Karpas-422 (cell line): ENCODE measurements at regions not wholly inside any gene's neighbourhood (a gene's known extent, or its start where the extent isn't known, plus 50 kb on each side); places are given as distances from the start of the nearest gene placed in this dataset.

Experiments used
- DNase-seq: peaks from one replicate; pipeline ENCODE4 v3.0.0-alpha.2; 2015
- H2AFZ ChIP-seq: fragments of 200-600 bp; sonication (generic); 2 replicates; pipeline ENCODE4 v1.6.1; 2014; ENCODE audit warnings: antibody characterized with exemption, low read length, mixed read lengths
- H3K27ac ChIP-seq: fragments of 200-600 bp; sonication (generic); 2 replicates; pipeline ENCODE4 v1.5.1; 2014; ENCODE audit warnings: mild to moderate bottlenecking, low read length, moderate library complexity
- H3K27me3 ChIP-seq: fragments of 200-600 bp; sonication (generic); 2 replicates; pipeline ENCODE4 v1.6.1; 2014; ENCODE audit warnings: low read length, mixed read lengths
- H3K36me3 ChIP-seq: fragments of 200-600 bp; sonication (generic); 2 replicates; pipeline ENCODE4 v1.6.1; 2014; ENCODE audit warnings: low read length, mixed read lengths; ENCODE audit not compliant: insufficient read depth
- H3K4me1 ChIP-seq: fragments of 200-600 bp; sonication (generic); 2 replicates; pipeline ENCODE4 v1.6.1; 2014; ENCODE audit warnings: mild to moderate bottlenecking, low read length, mixed read lengths
- H3K4me2 ChIP-seq: fragments of 200-600 bp; sonication (generic); 2 replicates; pipeline ENCODE4 v1.6.1; 2014; ENCODE audit warnings: low read length, low read depth, mild to moderate bottlenecking; ENCODE audit not compliant: poor library complexity, severe bottlenecking
- H3K4me3 ChIP-seq: fragments of 200-600 bp; sonication (generic); 2 replicates; pipeline ENCODE4 v1.5.1; 2014; ENCODE audit warnings: mild to moderate bottlenecking, antibody characterized with exemption, low read length, mixed read lengths
- H3K79me2 ChIP-seq: fragments of 200-600 bp; sonication (generic); 2 replicates; pipeline ENCODE4 v1.6.1; 2014; ENCODE audit warnings: mild to moderate bottlenecking, low read length, mixed read lengths
- H3K9ac ChIP-seq: fragments of 200-600 bp; sonication (generic); 2 replicates; pipeline ENCODE4 v1.6.0; 2014; ENCODE audit warnings: low read length
- H3K9me2 ChIP-seq: fragments of 200-600 bp; sonication (generic), shearing (Covaris generic); replicated peaks from 2 replicates; pipeline ENCODE4 v1.6.0; 2014; ENCODE audit warnings: mild to moderate bottlenecking, low read length, moderate library complexity; ENCODE audit not compliant: insufficient read depth
- H3K9me3 ChIP-seq: fragments of 300-700, 200-600 bp; sonication (generic); 2 replicates; pipeline ENCODE4 v1.6.1; 2014; ENCODE audit warnings: low read length, mixed read lengths
- H4K20me1 ChIP-seq: fragments of 200-600 bp; sonication (generic); 2 replicates; pipeline ENCODE4 v1.6.1; 2014; ENCODE audit warnings: mild to moderate bottlenecking, antibody characterized with exemption, low read length, low read depth; ENCODE audit not compliant: insufficient read depth

DNA sequence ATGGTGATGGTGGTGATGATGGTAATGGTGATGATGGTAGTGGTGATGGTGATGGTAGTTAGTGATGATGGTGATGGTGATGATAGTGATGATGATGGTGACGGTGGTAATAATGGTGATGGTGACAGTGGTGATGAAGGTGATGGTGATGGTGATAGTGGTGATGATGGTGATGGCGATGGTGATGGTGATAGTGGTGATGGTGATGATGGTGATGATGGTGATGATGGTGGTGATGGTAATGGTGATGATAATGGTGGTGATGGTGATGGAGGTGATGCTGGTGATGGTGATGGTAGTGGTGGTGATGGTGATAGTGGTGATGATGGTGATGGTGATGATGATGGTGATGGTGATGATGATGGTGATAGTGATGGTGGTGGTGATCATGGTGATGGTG lies 148.7 kb upstream of the TNRC6C start:
- Histone ChIP-seq H3K4me3 (no peak overlapping the region), H3K36me3 (no peaks in the 10 kb centered on the region), H3K4me1 (no peaks in the 10 kb centered on the region), H3K27ac (no peak overlapping the region), H3K27me3 (no peaks in the 10 kb centered on the region), H2AFZ (no peak overlapping the region), H3K9ac (no peak overlapping the region), H3K9me3 (no peaks in the 10 kb centered on the region), H3K79me2 (no peaks in the 10 kb centered on the region), H3K4me2 (no peak overlapping the region), H4K20me1 (no peaks in the 10 kb centered on the region), H3K9me2 (no peaks in the 10 kb centered on the region)
- DNase-seq, result no peak

DNA sequence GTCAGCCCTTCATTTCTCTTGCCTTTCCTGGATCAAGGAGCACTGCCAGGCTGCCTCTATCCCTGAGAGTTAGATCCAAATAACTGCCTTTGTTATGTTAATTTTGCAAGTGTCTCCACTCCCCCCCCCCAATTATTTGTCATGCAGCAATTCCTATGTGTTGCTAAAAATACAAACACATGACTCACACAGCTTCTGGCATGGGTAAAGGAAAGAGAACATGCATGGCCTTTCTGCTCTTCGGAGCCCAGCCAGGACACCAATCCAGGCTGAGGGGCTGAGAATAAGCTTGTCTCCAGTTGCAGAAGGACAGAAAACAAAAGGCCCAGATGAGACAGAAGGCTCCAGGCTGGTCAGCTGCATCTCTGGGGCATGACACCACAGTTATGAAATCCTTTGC lies 148.0 kb upstream of the TNRC6C start:
- H3K4me3 ChIP-seq, result no peak overlapping the region
- H3K27ac ChIP-seq, result no peak overlapping the region
- H3K79me2 ChIP-seq, result no peaks in the 10 kb centered on the region
- H3K27me3 ChIP-seq, result no peaks in the 10 kb centered on the region
- no peaks in the 10 kb centered on the region for H3K9me3 ChIP-seq
- no peaks in the 10 kb centered on the region for H3K36me3 ChIP-seq
- no peaks in the 10 kb centered on the region for H4K20me1 ChIP-seq
- H2AFZ ChIP-seq, result no peak overlapping the region
- no peaks in the 10 kb centered on the region for H3K9me2 ChIP-seq
- DNase-seq, result no peak
- no peak overlapping the region for H3K9ac ChIP-seq
- H3K4me1 ChIP-seq, result no peaks in the 10 kb centered on the region
- no peak overlapping the region for H3K4me2 ChIP-seq

DNA sequence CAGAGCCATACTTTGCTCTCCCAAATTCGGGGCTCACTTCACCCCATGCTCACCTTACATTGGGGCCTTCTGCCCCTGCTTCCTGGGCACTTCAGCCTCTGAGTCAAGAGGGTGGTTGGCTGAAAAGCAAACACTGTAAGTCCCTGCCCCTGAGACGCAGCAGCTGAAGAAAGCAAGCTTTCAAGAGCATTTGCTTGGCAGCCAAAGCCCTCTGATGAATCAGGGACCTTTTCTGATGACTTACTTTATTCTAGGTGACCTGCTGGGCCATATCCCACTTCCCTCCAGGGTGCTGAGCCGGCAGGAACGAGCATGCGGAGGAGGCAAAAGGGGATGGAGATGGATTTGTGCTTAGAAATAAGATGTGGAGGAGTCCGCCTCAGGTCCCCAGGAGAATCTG lies 147.0 kb upstream of the TNRC6C start:
- Histone ChIP-seq H3K9me3 (no peaks in the 10 kb centered on the region), H3K4me3 (no peak overlapping the region), H3K36me3 (no peaks in the 10 kb centered on the region)

DNA sequence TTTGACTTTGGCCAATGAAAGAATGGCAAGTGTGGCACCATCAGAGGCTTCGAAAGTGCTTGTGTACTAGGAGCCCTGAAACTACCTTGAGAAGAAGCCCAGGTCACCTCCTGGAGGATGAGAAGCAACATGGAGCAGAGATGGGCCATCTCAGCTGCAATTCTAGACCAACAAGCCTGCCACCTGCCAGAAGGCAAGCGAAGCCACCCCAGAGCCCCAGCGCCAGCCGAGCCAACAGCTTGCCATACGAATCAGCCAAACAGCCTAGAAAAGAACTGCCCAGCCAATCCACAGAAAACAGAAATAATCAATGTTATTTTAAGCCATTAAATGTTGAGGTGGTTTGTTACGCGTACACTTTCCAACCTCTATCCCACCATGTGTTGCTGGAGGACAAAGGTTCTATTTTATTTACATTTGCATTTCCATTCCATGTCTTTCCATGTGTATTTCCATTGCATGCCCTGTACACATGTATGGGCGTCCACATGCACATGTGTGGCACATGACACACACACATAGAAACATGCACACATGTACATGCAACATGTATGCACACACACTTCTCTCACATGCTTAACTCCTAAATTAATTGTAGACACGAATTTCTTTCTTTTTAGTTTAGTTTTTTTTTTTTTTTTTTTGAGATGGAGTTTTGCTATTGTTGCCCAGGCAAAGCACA lies 144.3 kb upstream of the TNRC6C start:
- no peaks in the 10 kb centered on the region for H3K27me3 ChIP-seq
- H4K20me1 ChIP-seq, result no peaks in the 10 kb centered on the region
- H3K27ac ChIP-seq, result no peak overlapping the region
- no peak overlapping the region for H3K9ac ChIP-seq
- no peak for DNase-seq
- H3K4me3 ChIP-seq, result no peak overlapping the region
- H3K9me3 ChIP-seq, result no peaks in the 10 kb centered on the region
- H2AFZ ChIP-seq, result no peak overlapping the region
- H3K9me2 ChIP-seq, result no peaks in the 10 kb centered on the region
- H3K4me2 ChIP-seq, result no peak overlapping the region
- no peaks in the 10 kb centered on the region for H3K4me1 ChIP-seq
- no peaks in the 10 kb centered on the region for H3K79me2 ChIP-seq
- no peaks in the 10 kb centered on the region for H3K36me3 ChIP-seq

More for the DNA sequence above, 147.0 kb upstream of the TNRC6C start:
- no peak overlapping the region for H2AFZ ChIP-seq
- no peak overlapping the region for H3K4me2 ChIP-seq
- no peaks in the 10 kb centered on the region for H3K27me3 ChIP-seq
- no peaks in the 10 kb centered on the region for H3K4me1 ChIP-seq
- DNase-seq, result no peak
- H3K9me2 ChIP-seq, result no peaks in the 10 kb centered on the region
- H3K9ac ChIP-seq, result no peak overlapping the region
- H3K27ac ChIP-seq, result no peak overlapping the region
- no peaks in the 10 kb centered on the region for H4K20me1 ChIP-seq
- H3K79me2 ChIP-seq, result no peaks in the 10 kb centered on the region

DNA sequence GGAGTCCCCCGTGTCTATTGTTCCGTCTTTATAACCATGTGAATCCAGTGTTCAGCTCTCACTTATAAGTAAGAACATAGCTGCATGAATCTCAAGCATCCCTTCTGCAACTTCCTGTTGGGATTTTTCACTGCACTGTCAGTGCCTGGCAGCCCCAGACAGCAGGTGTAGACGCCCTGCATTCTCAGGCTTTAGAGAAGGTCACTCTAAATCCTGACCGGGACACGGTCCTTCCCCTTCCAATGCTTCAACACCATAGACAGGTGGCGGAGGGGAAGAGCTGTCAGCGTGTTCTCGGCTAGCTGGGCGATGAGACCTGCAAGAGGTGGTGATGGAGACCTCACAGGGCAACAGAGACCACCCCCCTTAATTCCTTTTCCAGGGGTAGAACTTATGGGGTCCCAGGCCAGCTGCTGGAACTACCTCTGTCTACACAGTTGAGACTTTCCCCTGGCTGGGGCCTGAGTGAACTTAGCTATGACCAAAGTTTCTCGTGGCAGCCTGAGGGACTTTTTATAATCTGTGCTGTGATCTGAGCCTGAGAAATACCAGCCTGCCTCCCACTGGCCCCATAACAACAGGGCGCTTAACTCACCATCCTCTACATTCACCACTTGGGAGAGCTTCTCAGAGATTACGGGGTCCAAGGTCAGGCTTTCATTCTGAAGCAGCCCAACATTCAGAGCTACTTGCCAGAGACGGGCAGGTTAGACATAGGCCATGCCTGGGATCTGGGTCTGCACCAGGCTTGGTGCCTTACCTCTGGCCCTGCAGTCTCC lies 143.2 kb upstream of the TNRC6C start:
- Histone ChIP-seq H3K9ac (no peak overlapping the region), H3K27me3 (no peaks in the 10 kb centered on the region; the same call in 1 of the 2 replicates), H3K4me1 (no peaks in the 10 kb centered on the region), H3K36me3 (no peaks in the 10 kb centered on the region), H3K79me2 (no peaks in the 10 kb centered on the region), H3K27ac (no peak overlapping the region), H4K20me1 (no peaks in the 10 kb centered on the region), H2AFZ (no peak overlapping the region), H3K4me2 (no peak overlapping the region), H3K9me2 (no peaks in the 10 kb centered on the region), H3K9me3 (no peaks in the 10 kb centered on the region), H3K4me3 (no peak overlapping the region)
- DNase-seq, result no peak

DNA sequence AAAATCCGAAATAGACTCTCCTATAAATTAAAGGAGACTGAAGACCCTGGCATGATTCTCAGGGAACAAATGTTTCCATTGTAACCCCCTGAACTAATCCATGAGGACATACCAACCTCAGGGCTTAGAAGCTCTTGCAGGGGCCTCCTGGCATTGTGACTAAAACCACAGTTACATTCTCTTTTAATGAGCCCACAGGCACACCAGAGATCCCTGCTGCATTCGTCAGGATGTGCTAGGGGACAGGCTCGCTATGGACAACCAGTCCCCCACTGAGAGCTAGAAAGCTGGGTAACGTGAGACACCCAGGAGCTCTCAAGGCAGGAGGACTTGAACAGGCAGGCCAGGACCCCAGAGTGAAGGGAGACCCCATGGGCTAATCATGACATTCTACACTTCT lies 140.6 kb upstream of the TNRC6C start:
- Histone ChIP-seq H3K36me3 (no peaks in the 10 kb centered on the region), H3K9ac (no peak overlapping the region), H3K4me2 (no peak overlapping the region), H4K20me1 (no peaks in the 10 kb centered on the region), H2AFZ (no peak overlapping the region), H3K9me2 (no peaks in the 10 kb centered on the region), H3K9me3 (no peaks in the 10 kb centered on the region), H3K4me3 (no peak overlapping the region), H3K27me3 (no peaks in the 10 kb centered on the region; the same call in 1 of the 2 replicates), H3K4me1 (no peaks in the 10 kb centered on the region; the same call in 1 of the 2 replicates), H3K79me2 (no peaks in the 10 kb centered on the region), H3K27ac (no peak overlapping the region)
- no peak for DNase-seq

DNA sequence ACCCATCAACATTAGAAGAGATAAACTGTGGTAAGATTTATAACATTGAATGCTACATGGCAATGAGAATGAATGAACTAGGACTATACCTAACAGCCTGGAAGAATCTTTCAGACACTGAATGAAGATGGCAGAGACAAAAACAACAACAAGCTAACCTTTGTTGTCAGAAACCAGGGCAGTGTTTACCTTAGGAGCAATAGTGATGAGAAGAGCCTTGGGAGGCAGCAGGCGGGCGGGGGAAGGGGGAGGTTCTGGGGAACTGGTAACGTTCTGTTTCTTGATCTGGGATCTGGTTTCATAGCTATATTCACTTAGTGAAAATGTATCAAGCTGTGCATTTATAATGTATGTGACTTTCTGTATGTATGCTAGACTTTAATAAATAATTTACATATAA lies 139.0 kb upstream of the TNRC6C start:
- H3K9me3 ChIP-seq, result no peaks in the 10 kb centered on the region
- H3K9ac ChIP-seq, result no peak overlapping the region
- H3K9me2 ChIP-seq, result no peaks in the 10 kb centered on the region
- no peaks in the 10 kb centered on the region for H3K36me3 ChIP-seq
- no peaks in the 10 kb centered on the region; the same call in 1 of the 2 replicates for H3K4me1 ChIP-seq
- H3K4me2 ChIP-seq, result no peak overlapping the region
- H3K27me3 ChIP-seq, result no peaks in the 10 kb centered on the region; the same call in 1 of the 2 replicates
- no peaks in the 10 kb centered on the region for H4K20me1 ChIP-seq
- H2AFZ ChIP-seq, result no peak overlapping the region
- no peak overlapping the region for H3K27ac ChIP-seq
- H3K79me2 ChIP-seq, result no peaks in the 10 kb centered on the region
- no peak for DNase-seq
- no peak overlapping the region for H3K4me3 ChIP-seq

DNA sequence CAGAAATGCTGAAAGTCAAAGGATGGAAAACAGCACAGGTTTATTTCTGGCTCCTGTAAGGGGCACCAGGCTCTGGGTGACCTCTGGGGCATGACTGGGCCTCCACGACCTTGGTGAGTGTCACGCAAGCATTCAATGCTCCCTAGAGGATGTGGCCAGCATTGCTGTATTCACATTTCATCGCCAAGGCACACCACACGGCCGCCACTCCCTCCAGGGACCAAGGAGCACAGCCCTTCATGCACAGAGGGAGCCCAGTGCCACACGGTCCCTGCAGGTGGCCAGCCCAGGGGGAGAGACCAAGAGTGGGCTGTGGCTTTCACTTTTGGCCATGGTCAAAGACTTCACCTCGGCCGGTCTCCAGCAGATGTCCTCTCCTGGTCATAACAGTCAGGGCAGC lies 137.4 kb upstream of the TNRC6C start:
- no peaks in the 10 kb centered on the region for H3K36me3 ChIP-seq
- no peaks in the 10 kb centered on the region for H3K9me3 ChIP-seq
- H3K4me2 ChIP-seq, result no peak overlapping the region
- DNase-seq, result no peak
- H3K4me3 ChIP-seq, result no peak overlapping the region
- H2AFZ ChIP-seq, result no peak overlapping the region
- no peaks in the 10 kb centered on the region for H3K79me2 ChIP-seq
- no peaks in the 10 kb centered on the region for H4K20me1 ChIP-seq
- H3K9me2 ChIP-seq, result no peaks in the 10 kb centered on the region
- no peak overlapping the region for H3K9ac ChIP-seq
- H3K4me1 ChIP-seq, result no peaks in the 10 kb centered on the region; the same call in 1 of the 2 replicates
- no peak overlapping the region for H3K27ac ChIP-seq
- H3K27me3 ChIP-seq, result no peaks in the 10 kb centered on the region; the same call in 1 of the 2 replicates
